ENCODE measurements at regions not wholly inside any gene's neighbourhood (a gene's known extent, or its start where the extent isn't known, plus 50 kb on each side); places are given as distances from the start of the nearest gene placed in this dataset.

GRCh38 chr10:76675951-76676587, 961.5 kb downstream of the KCNMA1 start:
- no peak overlapping the region for H3K4me3 ChIP-seq (ENCODE audit: low read depth, poor library complexity, severe bottlenecking)
- intact Hi-C loops (cut with DNase I; ENCODE audit: low total_unique reads) = no loop called here
- TF ChIP-seq, protein P1, sequence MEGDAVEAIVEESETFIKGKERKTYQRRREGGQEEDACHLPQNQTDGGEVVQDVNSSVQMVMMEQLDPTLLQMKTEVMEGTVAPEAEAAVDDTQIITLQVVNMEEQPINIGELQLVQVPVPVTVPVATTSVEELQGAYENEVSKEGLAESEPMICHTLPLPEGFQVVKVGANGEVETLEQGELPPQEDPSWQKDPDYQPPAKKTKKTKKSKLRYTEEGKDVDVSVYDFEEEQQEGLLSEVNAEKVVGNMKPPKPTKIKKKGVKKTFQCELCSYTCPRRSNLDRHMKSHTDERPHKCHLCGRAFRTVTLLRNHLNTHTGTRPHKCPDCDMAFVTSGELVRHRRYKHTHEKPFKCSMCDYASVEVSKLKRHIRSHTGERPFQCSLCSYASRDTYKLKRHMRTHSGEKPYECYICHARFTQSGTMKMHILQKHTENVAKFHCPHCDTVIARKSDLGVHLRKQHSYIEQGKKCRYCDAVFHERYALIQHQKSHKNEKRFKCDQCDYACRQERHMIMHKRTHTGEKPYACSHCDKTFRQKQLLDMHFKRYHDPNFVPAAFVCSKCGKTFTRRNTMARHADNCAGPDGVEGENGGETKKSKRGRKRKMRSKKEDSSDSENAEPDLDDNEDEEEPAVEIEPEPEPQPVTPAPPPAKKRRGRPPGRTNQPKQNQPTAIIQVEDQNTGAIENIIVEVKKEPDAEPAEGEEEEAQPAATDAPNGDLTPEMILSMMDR (IDR thresholded peaks at IDR 0.05) = no peak
- TF ChIP-seq POLR2A (IDR thresholded peaks at IDR 0.05) = no peak
- peak; percentile 62 to 87 for DNase-seq (ENCODE audit: low spot score in 2 of 2)
- 6 to 22% methylated on average over 4 of the region's 4 CpGs for WGBS, 2 donors

GRCh38 chr10:76675561-76675950, 962.1 kb downstream of the KCNMA1 start:
- DNase-seq (ENCODE audit: low spot score in 2 of 2) = no peak
- intact Hi-C loops (cut with DNase I; ENCODE audit: low total_unique reads) = no loop called here
- TF ChIP-seq POLR2A (IDR thresholded peaks at IDR 0.05) = no peak
- TF ChIP-seq, protein P1 (IDR thresholded peaks at IDR 0.05) = no peak
- WGBS, 2 donors = 36 to 49% methylated on average over 3 of the region's 3 CpGs
- H3K4me3 ChIP-seq (ENCODE audit: low read depth, poor library complexity, severe bottlenecking) = no peak overlapping the region

GRCh38 chr10:76667408-76668370, 969.9 kb downstream of the KCNMA1 start:
- 62 to 75% methylated on average over 4 of the region's 4 CpGs for WGBS, 2 donors
- no peak for TF ChIP-seq POLR2A (IDR thresholded peaks at IDR 0.05)
- TF ChIP-seq, protein P1 (IDR thresholded peaks at IDR 0.05) = no peak
- no peak for DNase-seq (ENCODE audit: low spot score in 2 of 2)
- intact Hi-C loops (cut with DNase I; ENCODE audit: low total_unique reads) = no loop called here
- no peak overlapping the region for H3K4me3 ChIP-seq (ENCODE audit: low read depth, poor library complexity, severe bottlenecking)

DNA sequence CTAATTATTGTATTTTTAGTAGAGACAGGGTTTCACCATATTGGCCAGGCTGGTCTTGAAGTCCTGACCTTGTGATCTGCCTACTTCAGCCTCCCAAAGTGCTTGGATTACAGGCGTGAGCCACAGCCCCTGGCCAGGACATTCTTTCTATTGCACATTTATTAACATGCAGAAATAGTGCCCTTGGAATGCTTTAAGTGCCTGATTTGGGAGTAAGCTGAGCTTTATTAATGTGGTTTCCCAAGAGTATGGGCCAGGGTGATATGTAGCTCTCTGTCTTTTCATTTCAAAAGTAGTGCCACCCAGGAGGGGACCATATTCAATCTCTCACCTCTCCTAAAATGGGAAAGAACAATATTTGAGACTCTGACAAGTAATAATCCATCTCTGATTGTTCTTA, 970.7 kb downstream of the KCNMA1 start:
- no peak overlapping the region for H3K4me3 ChIP-seq (ENCODE audit: low read depth, poor library complexity, severe bottlenecking)
- no peak for DNase-seq (ENCODE audit: low spot score in 2 of 2)
- WGBS, 2 donors = 57 to 74% methylated on average over 1 of the region's 1 CpG
- TF ChIP-seq, protein P1 (IDR thresholded peaks at IDR 0.05) = no peak
- no peak for TF ChIP-seq POLR2A (IDR thresholded peaks at IDR 0.05)
- intact Hi-C loops (cut with DNase I; ENCODE audit: low total_unique reads) = no loop called here

DNA sequence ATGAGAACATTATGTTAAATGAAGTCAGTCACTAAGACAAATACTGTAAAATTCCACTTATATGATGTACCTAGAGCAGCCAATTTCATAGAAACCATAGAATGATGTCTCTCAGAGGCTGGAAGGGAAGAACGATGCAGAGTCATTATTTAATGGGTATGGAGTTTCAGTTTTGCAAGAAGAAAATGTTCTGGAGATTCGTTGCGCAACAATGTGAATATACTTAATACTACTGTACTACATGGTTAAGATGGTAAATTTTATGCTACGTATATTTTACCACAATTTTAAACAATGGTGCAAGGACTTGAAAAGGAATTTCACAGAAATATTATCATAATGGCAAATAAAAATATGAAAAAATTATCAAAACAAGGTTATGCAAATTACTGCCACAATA, 972.6 kb downstream of the KCNMA1 start:
- no peak overlapping the region for H3K4me3 ChIP-seq (ENCODE audit: low read depth, poor library complexity, severe bottlenecking)
- intact Hi-C loops (cut with DNase I; ENCODE audit: low total_unique reads) = no loop called here
- WGBS, 2 donors = 93 to 94% methylated on average over 4 of the region's 4 CpGs
- DNase-seq (ENCODE audit: low spot score in 2 of 2) = no peak
- TF ChIP-seq, protein P1 (IDR thresholded peaks at IDR 0.05) = no peak
- TF ChIP-seq POLR2A (IDR thresholded peaks at IDR 0.05) = no peak

Measured in lower leg skin (tissue), 4 donors.